ENCODE measurements at regions not wholly inside any gene's neighbourhood (a gene's known extent, or its start where the extent isn't known, plus 50 kb on each side); places are given as distances from the start of the nearest gene placed in this dataset.

- TF ChIP-seq POLR2A (IDR thresholded peaks at IDR 0.05; ENCODE audit: low read length): no peak
- TF ChIP-seq GATA1 (IDR thresholded peaks at IDR 0.05; ENCODE audit: low read depth, low read length): no peak
Measured at GRCh38 chr16:59216291-59216690, 482.2 kb upstream of the GOT2 start.
